ENCODE measurements at regions not wholly inside any gene's neighbourhood (a gene's known extent, or its start where the extent isn't known, plus 50 kb on each side); places are given as distances from the start of the nearest gene placed in this dataset.

- Mint-ChIP-seq H3K36me3 (no peaks in the 10 kb centered on the region), H3K9me3 (no peaks in the 10 kb centered on the region), H3K27ac (no peak overlapping the region), H3K4me3 (no peak overlapping the region), H3K27me3 (no peaks in the 10 kb centered on the region), H3K4me1 (peaks cover 1% of the 10 kb centered on the region)
- DNase-seq, result no peak
Observed at GRCh38 chr2:226339616-226340015, 460.0 kb downstream of the IRS1 start.

DNA sequence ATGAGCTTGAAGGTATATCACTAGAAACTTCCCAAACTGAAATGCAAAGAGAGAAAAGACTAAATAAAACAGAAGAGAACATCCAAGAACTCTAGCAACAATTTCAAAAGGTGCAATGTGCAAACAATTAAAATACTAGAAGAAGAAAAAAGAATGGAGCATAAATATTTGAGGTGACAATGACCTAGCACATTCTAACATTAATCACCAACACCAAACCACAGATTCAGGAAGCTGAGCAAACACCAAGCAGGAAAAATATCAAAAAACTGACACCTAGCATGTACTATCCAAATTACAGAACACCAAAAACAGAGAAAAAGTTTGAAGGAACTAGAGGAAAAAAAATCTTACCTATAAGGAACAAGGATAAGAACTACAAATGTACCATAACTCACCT is 460.8 kb downstream of the IRS1 start:
- Mint-ChIP-seq H3K4me3 (no peak overlapping the region), H3K27me3 (no peaks in the 10 kb centered on the region), H3K27ac (no peak overlapping the region), H3K4me1 (peaks cover 1% of the 10 kb centered on the region), H3K36me3 (no peaks in the 10 kb centered on the region), H3K9me3 (no peaks in the 10 kb centered on the region)
- DNase-seq, result no peak

- Mint-ChIP-seq H3K36me3 (no peaks in the 10 kb centered on the region), H3K27me3 (no peaks in the 10 kb centered on the region), H3K27ac (no peak overlapping the region), H3K4me1 (peaks cover 1% of the 10 kb centered on the region), H3K4me3 (no peak overlapping the region), H3K9me3 (no peaks in the 10 kb centered on the region)
- no peak for DNase-seq
Observed at GRCh38 chr2:226337941-226338600, 461.5 kb downstream of the IRS1 start.

DNA sequence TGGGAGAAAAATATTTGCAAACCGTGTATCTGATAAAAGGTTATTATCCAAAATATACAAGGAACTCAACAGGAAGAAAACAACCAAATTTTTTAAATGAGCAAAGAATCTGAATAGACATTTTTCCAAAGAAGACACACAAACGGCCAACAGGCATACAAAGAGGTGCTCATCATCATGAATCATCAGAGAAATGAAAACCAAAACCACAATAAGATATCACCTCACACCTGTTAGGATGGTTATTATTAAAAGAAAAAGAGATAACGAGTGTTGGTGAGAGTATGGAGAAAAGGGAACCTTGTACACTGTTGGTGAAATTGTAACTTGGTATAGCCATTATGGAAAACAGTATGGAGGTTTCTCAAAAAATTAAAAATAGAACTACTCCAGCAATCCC is 463.3 kb downstream of the IRS1 start:
- no peak overlapping the region for H3K27ac Mint-ChIP-seq
- H3K9me3 Mint-ChIP-seq, result no peaks in the 10 kb centered on the region
- no peaks in the 10 kb centered on the region for H3K36me3 Mint-ChIP-seq
- DNase-seq, result no peak
- H3K4me3 Mint-ChIP-seq, result no peak overlapping the region
- H3K27me3 Mint-ChIP-seq, result no peaks in the 10 kb centered on the region
- peaks cover 1% of the 10 kb centered on the region for H3K4me1 Mint-ChIP-seq

DNA sequence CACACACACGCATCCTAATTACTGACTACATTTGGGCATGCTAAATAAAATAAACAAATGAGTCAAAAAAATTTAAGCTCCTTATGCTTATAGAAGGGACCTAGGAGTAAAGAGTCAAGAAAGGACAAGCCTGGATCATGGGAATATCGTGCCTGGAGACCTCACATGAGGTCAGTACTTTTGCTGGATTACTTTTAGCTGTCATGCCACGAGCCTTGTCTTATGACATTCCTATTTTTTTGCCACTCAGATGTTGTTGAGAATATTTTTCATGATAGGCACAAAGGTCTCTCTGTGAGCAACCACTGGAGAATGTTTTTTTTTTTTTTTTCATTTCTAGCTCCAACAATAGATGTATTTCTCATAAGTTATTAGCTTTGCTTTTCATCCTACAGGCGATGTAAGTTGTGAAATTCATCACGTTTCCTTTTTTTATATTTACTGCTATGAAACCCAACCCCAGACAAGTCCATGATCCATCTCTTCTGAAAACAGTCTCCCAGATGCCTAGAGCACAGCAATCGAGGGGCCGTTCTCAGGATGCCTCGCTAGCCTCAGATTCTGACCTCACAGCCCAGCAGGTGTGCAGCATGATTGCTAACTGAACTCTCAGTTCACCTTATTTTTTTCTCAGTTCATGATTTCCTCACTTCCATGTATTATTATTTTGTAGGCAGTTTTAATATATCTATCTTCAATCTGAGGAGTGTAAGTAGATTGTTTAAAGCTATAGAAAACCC is 464.5 kb downstream of the IRS1 start:
- H3K36me3 Mint-ChIP-seq, result no peaks in the 10 kb centered on the region
- no peaks in the 10 kb centered on the region for H3K9me3 Mint-ChIP-seq
- peaks cover 1% of the 10 kb centered on the region for H3K4me1 Mint-ChIP-seq
- no peaks in the 10 kb centered on the region for H3K27me3 Mint-ChIP-seq
- no peak overlapping the region for H3K27ac Mint-ChIP-seq
- DNase-seq, result no peak
- H3K4me3 Mint-ChIP-seq, result no peak overlapping the region

DNA sequence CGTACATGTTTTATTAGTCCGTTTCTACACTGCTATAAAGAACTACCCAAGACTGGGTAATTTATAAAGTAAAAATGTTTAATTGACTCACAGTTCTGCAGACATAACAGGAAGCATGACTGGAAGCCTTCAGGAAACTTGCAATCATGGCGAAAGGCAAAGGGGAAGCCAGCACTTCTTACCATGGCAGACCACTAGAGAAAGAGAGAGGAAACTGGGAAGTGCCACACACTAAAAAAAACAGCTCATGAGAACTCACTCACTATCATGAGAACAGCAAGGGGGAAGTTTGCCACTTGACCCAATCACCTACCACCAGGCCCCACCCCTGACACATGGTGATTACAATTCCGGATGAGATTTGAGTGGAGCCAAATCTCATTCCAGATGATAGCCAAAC is 466.2 kb downstream of the IRS1 start:
- H3K36me3 Mint-ChIP-seq, result no peaks in the 10 kb centered on the region
- no peak for DNase-seq

GRCh38 chr2:226330206-226330605 is 469.4 kb downstream of the IRS1 start:
- Mint-ChIP-seq H3K4me1 (no peaks in the 10 kb centered on the region), H3K27me3 (no peaks in the 10 kb centered on the region), H3K9me3 (no peaks in the 10 kb centered on the region), H3K4me3 (no peak overlapping the region), H3K36me3 (no peaks in the 10 kb centered on the region), H3K27ac (no peak overlapping the region)
- DNase-seq, result no peak

More for the DNA sequence above, 466.2 kb downstream of the IRS1 start:
- no peak overlapping the region for H3K4me3 Mint-ChIP-seq
- H3K27me3 Mint-ChIP-seq, result no peaks in the 10 kb centered on the region
- H3K27ac Mint-ChIP-seq, result no peak overlapping the region
- H3K9me3 Mint-ChIP-seq, result no peaks in the 10 kb centered on the region
- H3K4me1 Mint-ChIP-seq, result peaks cover 1% of the 10 kb centered on the region

- Mint-ChIP-seq H3K4me3 (no peak overlapping the region), H3K27me3 (peaks cover 5% of the 10 kb centered on the region), H3K9me3 (no peaks in the 10 kb centered on the region), H3K27ac (no peak overlapping the region), H3K4me1 (no peaks in the 10 kb centered on the region), H3K36me3 (no peaks in the 10 kb centered on the region)
- DNase-seq, result no peak
Observed at GRCh38 chr2:226329180-226329579, 470.4 kb downstream of the IRS1 start.

GRCh38 chr2:226327830-226328229 is 471.8 kb downstream of the IRS1 start:
- Mint-ChIP-seq H3K27me3 (peaks cover 9% of the 10 kb centered on the region), H3K4me3 (no peak overlapping the region), H3K9me3 (no peaks in the 10 kb centered on the region), H3K4me1 (no peaks in the 10 kb centered on the region), H3K36me3 (no peaks in the 10 kb centered on the region), H3K27ac (no peak overlapping the region)
- DNase-seq, result no peak

DNA sequence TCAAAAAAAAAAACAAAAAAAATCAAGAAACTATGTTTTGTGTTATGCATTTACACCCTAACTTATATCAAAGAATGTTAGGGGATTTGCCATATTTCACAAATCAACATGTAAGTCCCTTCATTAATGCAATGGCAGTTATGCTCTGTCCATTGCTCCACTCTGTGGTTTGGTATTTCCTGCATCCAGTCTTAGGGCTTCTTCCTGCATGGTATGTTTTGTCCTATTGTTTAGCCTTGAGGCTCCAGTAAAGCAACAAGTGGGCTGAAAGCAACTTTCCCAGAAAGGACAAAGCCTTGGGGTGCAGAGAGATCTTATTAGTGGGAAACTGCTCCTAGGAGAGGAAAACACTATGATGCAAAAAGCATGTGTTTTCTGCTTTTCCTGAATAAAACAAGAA is 474.1 kb downstream of the IRS1 start:
- Mint-ChIP-seq H3K27ac (no peak overlapping the region), H3K27me3 (peaks cover 15% of the 10 kb centered on the region), H3K9me3 (no peaks in the 10 kb centered on the region), H3K4me3 (no peak overlapping the region), H3K36me3 (no peaks in the 10 kb centered on the region), H3K4me1 (no peaks in the 10 kb centered on the region)
- no peak for DNase-seq

DNA sequence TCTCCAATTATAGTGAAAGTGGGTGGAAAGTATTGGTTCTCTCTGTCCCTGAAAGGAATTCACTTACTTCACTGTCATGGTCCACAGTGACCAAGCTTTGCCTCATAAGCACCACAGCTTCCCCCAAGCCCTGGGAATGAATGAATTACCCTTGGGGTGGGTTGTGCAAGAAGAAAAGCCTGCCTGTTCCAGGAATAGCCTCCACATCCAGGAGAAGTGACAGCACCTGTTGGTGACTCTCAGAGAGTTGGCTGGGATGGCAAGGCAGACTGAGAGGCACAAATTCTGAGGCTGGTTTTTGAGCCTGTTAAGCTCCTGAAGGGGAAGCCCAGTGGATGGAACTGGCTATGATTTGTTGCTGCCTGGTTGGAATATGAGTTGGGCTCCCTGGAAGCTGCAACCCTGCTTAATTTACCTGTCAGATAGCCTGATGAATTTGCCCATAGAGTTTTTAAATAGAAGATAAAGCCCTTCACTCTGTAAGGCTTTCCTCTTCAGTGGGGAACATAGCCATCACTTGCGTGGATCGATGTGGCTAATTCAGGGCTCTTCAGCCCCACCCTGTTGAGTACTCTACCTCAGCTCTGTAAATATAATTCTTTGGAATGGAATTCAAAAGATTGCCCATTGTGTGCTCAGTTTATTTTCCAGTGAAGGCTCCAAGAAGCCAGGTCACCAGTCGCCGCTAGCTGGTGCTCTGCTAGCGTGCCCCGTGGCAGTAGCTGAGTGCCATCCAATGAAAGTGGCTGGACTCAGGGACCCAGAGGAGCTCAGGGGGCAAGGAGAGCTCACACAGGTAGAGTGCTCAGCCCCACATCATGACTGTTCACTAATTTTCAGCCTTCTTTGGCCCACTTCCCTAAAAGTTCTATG is 479.3 kb downstream of the IRS1 start:
- Mint-ChIP-seq H3K4me1 (no peaks in the 10 kb centered on the region), H3K27ac (no peak overlapping the region)

DNA sequence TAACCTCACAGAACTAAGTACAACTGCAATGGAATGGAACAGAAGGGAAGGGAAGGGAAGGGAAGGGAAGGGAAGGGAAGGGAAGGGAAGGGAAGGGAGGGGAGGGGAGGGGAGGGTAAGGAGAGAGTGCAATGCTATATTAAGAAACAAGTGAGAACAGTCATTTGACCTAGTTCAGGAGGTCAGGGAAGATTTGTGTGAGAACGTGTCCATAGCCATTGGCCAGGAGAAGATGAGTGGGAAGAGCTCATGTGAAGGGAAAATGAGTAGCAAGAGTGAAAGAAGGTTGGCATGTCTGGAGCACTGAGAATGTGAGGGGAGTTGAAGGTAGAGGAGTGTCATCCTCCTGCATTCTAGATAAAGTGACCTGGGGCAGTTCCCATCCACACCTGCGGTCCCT is 481.6 kb downstream of the IRS1 start:
- no peak for DNase-seq
- Mint-ChIP-seq H3K4me1 (no peaks in the 10 kb centered on the region), H3K36me3 (no peaks in the 10 kb centered on the region), H3K9me3 (no peaks in the 10 kb centered on the region), H3K27ac (no peak overlapping the region), H3K4me3 (no peak overlapping the region), H3K27me3 (peaks cover 7% of the 10 kb centered on the region)

More for the DNA sequence above, 479.3 kb downstream of the IRS1 start:
- DNase-seq, result no peak
- Mint-ChIP-seq H3K36me3 (no peaks in the 10 kb centered on the region), H3K4me3 (no peak overlapping the region), H3K9me3 (no peaks in the 10 kb centered on the region), H3K27me3 (peaks cover 15% of the 10 kb centered on the region)

- Mint-ChIP-seq H3K4me1 (no peaks in the 10 kb centered on the region), H3K36me3 (no peaks in the 10 kb centered on the region), H3K27me3 (peaks cover 9% of the 10 kb centered on the region), H3K4me3 (no peak overlapping the region), H3K9me3 (no peaks in the 10 kb centered on the region), H3K27ac (no peak overlapping the region)
- no peak for DNase-seq
Observed at GRCh38 chr2:226313060-226313459, 486.6 kb downstream of the IRS1 start.

GRCh38 chr2:226312155-226312554 is 487.5 kb downstream of the IRS1 start:
- peaks cover 15% of the 10 kb centered on the region for H3K27me3 Mint-ChIP-seq
- DNase-seq, result no peak
- no peak overlapping the region for H3K4me3 Mint-ChIP-seq

DNA sequence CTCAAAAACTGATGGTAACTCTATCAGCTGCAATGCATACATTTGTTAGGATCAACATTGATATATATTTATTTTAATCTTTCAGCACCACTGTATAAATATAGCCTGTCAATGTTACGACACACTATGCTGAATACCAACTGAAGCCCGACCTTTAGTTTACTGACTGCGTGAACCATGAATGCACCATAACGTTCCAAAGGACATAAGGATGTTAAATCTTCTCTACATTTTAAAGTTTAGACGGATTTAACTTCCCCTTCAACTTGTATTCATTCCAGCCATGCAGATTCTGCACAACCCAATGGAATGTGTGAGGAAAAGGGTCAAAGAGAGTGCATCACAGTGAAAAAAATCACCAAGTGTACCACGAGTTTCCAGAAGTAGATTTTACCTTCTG is 489.5 kb downstream of the IRS1 start:
- DNase-seq, result no peak
- no peak overlapping the region for H3K27ac Mint-ChIP-seq
- no peaks in the 10 kb centered on the region for H3K36me3 Mint-ChIP-seq
- no peaks in the 10 kb centered on the region for H3K4me1 Mint-ChIP-seq
- peaks cover 15% of the 10 kb centered on the region for H3K27me3 Mint-ChIP-seq
- no peak overlapping the region for H3K4me3 Mint-ChIP-seq
- no peaks in the 10 kb centered on the region for H3K9me3 Mint-ChIP-seq

More at GRCh38 chr2:226312155-226312554, 487.5 kb downstream of the IRS1 start:
- no peaks in the 10 kb centered on the region for H3K36me3 Mint-ChIP-seq
- no peaks in the 10 kb centered on the region for H3K9me3 Mint-ChIP-seq
- no peaks in the 10 kb centered on the region for H3K4me1 Mint-ChIP-seq
- H3K27ac Mint-ChIP-seq, result no peak overlapping the region

All from activated naive CD8-positive, alpha-beta T cell treated with anti-CD3 and anti-CD28 coated beads for 36 hours (primary cell).